CD4-positive, alpha-beta T cell treated with Interleukin-1 beta for 1 hour (primary cell): ENCODE measurements at regions not wholly inside any gene's neighbourhood (a gene's known extent, or its start where the extent isn't known, plus 50 kb on each side); places are given as distances from the start of the nearest gene placed in this dataset.

Experiments
- DNase-seq, 2 donors: peaks; one replicate each; pipeline ENCODE4 v3.0.0-alpha.2; 2020 to 2022

- DNase-seq, result no peak
These were observed 769.8 kb upstream of the NDST4 start for GRCh38 chr4:115883231-115883630.

GRCh38 chr4:115873048-115873447, 759.6 kb upstream of the NDST4 start:
- no peak for DNase-seq

GRCh38 chr4:115871596-115871995, 758.2 kb upstream of the NDST4 start:
- no peak for DNase-seq

GRCh38 chr4:115866364-115866896, 753.0 kb upstream of the NDST4 start:
- DNase-seq, result no peak

- no peak for DNase-seq
These were observed 752.3 kb upstream of the NDST4 start for GRCh38 chr4:115865736-115866135.

- no peak for DNase-seq
These were observed 739.3 kb upstream of the NDST4 start for GRCh38 chr4:115852767-115853091.

- peak in 1 of 2 donors; percentile 11 for DNase-seq
These were observed 738.7 kb upstream of the NDST4 start for GRCh38 chr4:115851918-115852766.

- DNase-seq, result no peak
These were observed 737.5 kb upstream of the NDST4 start for GRCh38 chr4:115850799-115851509.

- no peak for DNase-seq
These were observed 730.8 kb upstream of the NDST4 start for GRCh38 chr4:115844180-115844579.

GRCh38 chr4:115841871-115842270, 728.5 kb upstream of the NDST4 start:
- no peak for DNase-seq

GRCh38 chr4:115834441-115834840, 721.0 kb upstream of the NDST4 start:
- no peak for DNase-seq

- no peak for DNase-seq
These were observed 711.2 kb upstream of the NDST4 start for GRCh38 chr4:115824630-115825029.

- DNase-seq, result no peak
These were observed 690.4 kb upstream of the NDST4 start for GRCh38 chr4:115803825-115804224.

- DNase-seq, result no peak
These were observed 677.4 kb upstream of the NDST4 start for GRCh38 chr4:115790812-115791211.

GRCh38 chr4:115781528-115782146, 668.2 kb upstream of the NDST4 start:
- DNase-seq, result no peak

GRCh38 chr4:115780835-115781234, 667.4 kb upstream of the NDST4 start:
- no peak for DNase-seq

- DNase-seq, result no peak
These were observed 666.8 kb upstream of the NDST4 start for GRCh38 chr4:115780268-115780667.

- DNase-seq, result no peak
These were observed 656.7 kb upstream of the NDST4 start for GRCh38 chr4:115770046-115770543.

- no peak for DNase-seq
These were observed 656.0 kb upstream of the NDST4 start for GRCh38 chr4:115769396-115769795.

- DNase-seq, result no peak
These were observed 649.6 kb upstream of the NDST4 start for GRCh38 chr4:115763051-115763450.

GRCh38 chr4:115759231-115759630, 645.8 kb upstream of the NDST4 start:
- no peak for DNase-seq

- DNase-seq, result no peak
These were observed 636.0 kb upstream of the NDST4 start for GRCh38 chr4:115749404-115749803.

GRCh38 chr4:115740806-115741205, 627.4 kb upstream of the NDST4 start:
- DNase-seq, result no peak
